ENCODE measurements at regions not wholly inside any gene's neighbourhood (a gene's known extent, or its start where the extent isn't known, plus 50 kb on each side); places are given as distances from the start of the nearest gene placed in this dataset.

GRCh38 chr10:44294726-44295412, 90.0 kb downstream of the CXCL12 start:
- ATAC-seq, result no peak
- peaks cover 22% of the 10 kb centered on the region for H3K27me3 Mint-ChIP-seq
- no peak for DNase-seq
- CTCF ChIA-PET, result no interaction called here
- H3K9me3 Mint-ChIP-seq (ENCODE audit: low read depth), result no peaks in the 10 kb centered on the region
- H3K36me3 Mint-ChIP-seq, result no peaks in the 10 kb centered on the region
- H3K4me3 Mint-ChIP-seq, result no peak overlapping the region
- H3K27ac Mint-ChIP-seq, result no peak overlapping the region
- H3K4me1 Mint-ChIP-seq, result no peaks in the 10 kb centered on the region

DNA sequence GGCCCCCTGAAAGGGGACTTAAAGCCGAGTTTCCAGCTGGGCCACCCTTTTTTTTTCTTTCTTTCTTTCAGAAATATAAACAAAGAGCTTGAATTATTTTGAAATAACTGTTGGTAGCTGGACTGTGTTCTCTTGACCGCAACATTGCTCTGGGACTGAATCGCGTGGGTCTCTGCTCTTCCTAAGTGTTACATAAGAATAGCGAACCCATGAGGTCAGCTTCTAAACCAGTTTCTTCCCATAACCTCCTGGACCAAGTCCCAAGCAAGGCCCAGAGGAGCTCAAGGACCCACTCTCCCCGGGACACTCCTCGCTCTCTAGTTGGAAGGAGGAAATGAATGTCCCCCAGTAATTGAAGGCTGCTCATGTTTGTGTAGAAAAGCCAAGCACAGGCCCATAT, 91.1 kb downstream of the CXCL12 start:
- H3K9me3 Mint-ChIP-seq (ENCODE audit: low read depth), result no peaks in the 10 kb centered on the region
- CTCF ChIA-PET, result no interaction called here
- ATAC-seq (no peak), DNase-seq (no peak)
- no peak overlapping the region for H3K4me3 Mint-ChIP-seq
- H3K27me3 Mint-ChIP-seq, result peaks cover 27% of the 10 kb centered on the region
- no peak overlapping the region for H3K27ac Mint-ChIP-seq
- no peaks in the 10 kb centered on the region for H3K36me3 Mint-ChIP-seq
- H3K4me1 Mint-ChIP-seq, result no peaks in the 10 kb centered on the region

DNA sequence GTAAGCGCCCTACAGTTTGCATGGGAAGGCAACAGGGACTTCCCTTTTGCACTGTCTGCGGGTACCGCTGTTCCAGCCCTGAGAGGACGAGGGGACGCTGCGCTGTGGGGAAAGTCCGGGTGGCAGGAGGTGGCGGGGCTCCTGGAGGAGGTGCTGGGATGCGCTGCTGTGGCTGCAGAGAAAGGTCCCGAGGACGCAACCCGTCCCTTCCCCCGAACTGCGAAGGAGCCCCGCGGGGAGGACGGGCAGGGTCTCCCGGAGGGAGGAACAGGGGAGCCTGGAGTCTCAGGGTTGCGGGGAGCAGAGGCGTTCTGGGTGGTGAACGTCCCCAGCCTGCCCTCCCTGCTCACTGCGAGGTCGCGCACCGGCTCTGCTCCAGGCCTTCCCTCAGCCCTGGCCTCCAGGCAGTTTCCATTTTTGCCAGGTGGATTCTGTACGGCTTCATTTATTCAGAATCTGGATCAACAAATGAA, 91.6 kb downstream of the CXCL12 start:
- CTCF ChIA-PET, result no interaction called here

DNA sequence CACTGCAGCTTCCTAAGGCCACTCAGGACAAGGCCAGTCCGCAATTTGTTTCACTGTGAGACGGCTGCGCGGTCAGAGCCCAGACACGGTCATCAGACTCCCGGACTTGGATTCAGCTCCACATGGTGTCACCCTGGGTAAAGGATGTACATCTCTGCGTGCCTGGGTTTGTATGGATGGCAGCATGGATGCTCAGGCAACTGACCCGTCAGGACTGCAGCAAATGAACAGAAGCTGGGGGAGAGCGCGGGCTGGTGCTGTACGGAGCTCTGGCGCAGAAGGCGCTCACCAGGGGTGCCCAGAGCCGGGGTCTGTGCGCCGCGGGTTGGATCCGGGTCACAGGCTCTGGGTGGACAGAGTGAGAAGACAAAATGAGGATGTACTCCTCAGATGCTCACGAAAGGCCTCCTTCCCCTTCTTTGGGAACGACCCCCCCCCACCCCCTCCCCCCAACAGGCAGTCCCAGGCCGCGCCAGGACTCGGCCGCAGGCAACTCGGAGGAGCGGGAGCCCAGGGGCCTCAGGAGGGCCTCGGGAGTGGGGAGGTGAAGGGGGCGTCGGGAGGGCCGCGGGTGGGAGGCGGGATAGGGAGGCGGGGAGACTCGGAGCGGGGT, 92.4 kb downstream of the CXCL12 start:
- Mint-ChIP-seq H3K27me3 (peaks cover 30% of the 10 kb centered on the region), H3K9me3 (ENCODE audit: low read depth) (no peaks in the 10 kb centered on the region)
- ATAC-seq, result no peak

More for the DNA sequence above, 91.6 kb downstream of the CXCL12 start:
- Mint-ChIP-seq H3K9me3 (ENCODE audit: low read depth) (no peaks in the 10 kb centered on the region), H3K4me3 (no peak overlapping the region), H3K36me3 (no peaks in the 10 kb centered on the region), H3K27ac (no peak overlapping the region), H3K27me3 (peaks cover 28% of the 10 kb centered on the region), H3K4me1 (no peaks in the 10 kb centered on the region)
- DNase-seq (no peak), ATAC-seq (no peak)

GRCh38 chr10:44291091-44291490, 93.8 kb downstream of the CXCL12 start:
- Mint-ChIP-seq H3K36me3 (no peaks in the 10 kb centered on the region), H3K4me1 (no peaks in the 10 kb centered on the region), H3K9me3 (ENCODE audit: low read depth) (no peaks in the 10 kb centered on the region), H3K27me3 (peaks cover 38% of the 10 kb centered on the region), H3K27ac (no peak overlapping the region), H3K4me3 (no peak overlapping the region)
- CTCF ChIA-PET, result no interaction called here
- DNase-seq, result no peak
- ATAC-seq, result no peak

More for the DNA sequence above, 92.4 kb downstream of the CXCL12 start:
- no peak for DNase-seq
- no peak overlapping the region for H3K4me3 Mint-ChIP-seq
- CTCF ChIA-PET, result no interaction called here
- H3K36me3 Mint-ChIP-seq, result no peaks in the 10 kb centered on the region
- H3K27ac Mint-ChIP-seq, result no peak overlapping the region
- no peaks in the 10 kb centered on the region for H3K4me1 Mint-ChIP-seq

GRCh38 chr10:44289125-44289524, 95.8 kb downstream of the CXCL12 start:
- CTCF ChIA-PET, result no interaction called here
- ATAC-seq (no peak), DNase-seq (no peak)
- Mint-ChIP-seq H3K9me3 (ENCODE audit: low read depth) (no peaks in the 10 kb centered on the region), H3K4me3 (no peak overlapping the region), H3K36me3 (no peaks in the 10 kb centered on the region), H3K4me1 (no peaks in the 10 kb centered on the region), H3K27ac (no peak overlapping the region), H3K27me3 (peaks cover 41% of the 10 kb centered on the region)

GRCh38 chr10:44287408-44287807, 97.5 kb downstream of the CXCL12 start:
- H3K27me3 Mint-ChIP-seq, result peaks cover 34% of the 10 kb centered on the region
- CTCF ChIA-PET, result no interaction called here
- H3K9me3 Mint-ChIP-seq (ENCODE audit: low read depth), result no peaks in the 10 kb centered on the region
- no peaks in the 10 kb centered on the region for H3K36me3 Mint-ChIP-seq
- H3K27ac Mint-ChIP-seq, result no peak overlapping the region
- H3K4me1 Mint-ChIP-seq, result no peaks in the 10 kb centered on the region
- H3K4me3 Mint-ChIP-seq, result no peak overlapping the region
- DNase-seq (no peak), ATAC-seq (no peak)

GRCh38 chr10:44284198-44285084, 100.5 kb downstream of the CXCL12 start:
- no peak overlapping the region for H3K4me3 Mint-ChIP-seq
- H3K36me3 Mint-ChIP-seq, result no peaks in the 10 kb centered on the region
- peaks cover 15% of the 10 kb centered on the region for H3K27me3 Mint-ChIP-seq
- no peaks in the 10 kb centered on the region for H3K9me3 Mint-ChIP-seq (ENCODE audit: low read depth)
- no peak for DNase-seq
- H3K4me1 Mint-ChIP-seq, result no peaks in the 10 kb centered on the region
- ATAC-seq, result no peak
- no peak overlapping the region for H3K27ac Mint-ChIP-seq
- CTCF ChIA-PET, result no interaction called here

GRCh38 chr10:44282626-44283300, 102.1 kb downstream of the CXCL12 start:
- Mint-ChIP-seq H3K27ac (no peak overlapping the region), H3K4me3 (no peak overlapping the region), H3K36me3 (no peaks in the 10 kb centered on the region), H3K27me3 (peaks cover 11% of the 10 kb centered on the region), H3K4me1 (no peaks in the 10 kb centered on the region), H3K9me3 (ENCODE audit: low read depth) (no peaks in the 10 kb centered on the region)
- CTCF ChIA-PET, result no interaction called here
- no peak for DNase-seq
- ATAC-seq, result no peak

DNA sequence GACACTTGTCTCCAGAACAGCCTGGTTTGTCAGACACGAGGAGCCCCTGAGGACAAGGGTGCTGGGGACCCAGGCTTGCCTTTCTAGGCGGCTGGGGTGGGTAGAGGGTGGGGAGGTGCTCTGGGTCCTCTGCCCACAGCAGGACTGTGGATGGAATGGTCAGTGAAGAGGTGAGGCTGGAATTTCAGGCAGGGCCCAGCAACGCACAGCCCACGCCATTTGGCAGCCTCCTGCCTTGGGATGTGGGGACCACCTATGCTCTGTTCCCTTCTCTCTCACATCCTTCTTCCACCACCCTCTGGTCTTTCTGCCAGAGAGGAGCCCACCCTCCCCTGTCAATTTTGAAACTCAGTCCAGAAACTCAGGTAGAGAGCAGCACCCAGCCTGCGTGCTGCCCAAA, 103.2 kb downstream of the CXCL12 start:
- Mint-ChIP-seq H3K27me3 (peaks cover 7% of the 10 kb centered on the region), H3K27ac (no peak overlapping the region), H3K4me3 (no peak overlapping the region), H3K4me1 (no peaks in the 10 kb centered on the region), H3K36me3 (no peaks in the 10 kb centered on the region), H3K9me3 (ENCODE audit: low read depth) (no peaks in the 10 kb centered on the region)
- CTCF ChIA-PET, result no interaction called here
- ATAC-seq, result no peak
- no peak for DNase-seq

GRCh38 chr10:44281089-44281613, 103.7 kb downstream of the CXCL12 start:
- no peaks in the 10 kb centered on the region for H3K4me1 Mint-ChIP-seq
- no peak overlapping the region for H3K4me3 Mint-ChIP-seq
- ATAC-seq (no peak), DNase-seq (no peak)
- H3K36me3 Mint-ChIP-seq, result no peaks in the 10 kb centered on the region
- no peaks in the 10 kb centered on the region for H3K9me3 Mint-ChIP-seq (ENCODE audit: low read depth)
- CTCF ChIA-PET, result no interaction called here
- H3K27ac Mint-ChIP-seq, result no peak overlapping the region
- H3K27me3 Mint-ChIP-seq, result peaks cover 3% of the 10 kb centered on the region

DNA sequence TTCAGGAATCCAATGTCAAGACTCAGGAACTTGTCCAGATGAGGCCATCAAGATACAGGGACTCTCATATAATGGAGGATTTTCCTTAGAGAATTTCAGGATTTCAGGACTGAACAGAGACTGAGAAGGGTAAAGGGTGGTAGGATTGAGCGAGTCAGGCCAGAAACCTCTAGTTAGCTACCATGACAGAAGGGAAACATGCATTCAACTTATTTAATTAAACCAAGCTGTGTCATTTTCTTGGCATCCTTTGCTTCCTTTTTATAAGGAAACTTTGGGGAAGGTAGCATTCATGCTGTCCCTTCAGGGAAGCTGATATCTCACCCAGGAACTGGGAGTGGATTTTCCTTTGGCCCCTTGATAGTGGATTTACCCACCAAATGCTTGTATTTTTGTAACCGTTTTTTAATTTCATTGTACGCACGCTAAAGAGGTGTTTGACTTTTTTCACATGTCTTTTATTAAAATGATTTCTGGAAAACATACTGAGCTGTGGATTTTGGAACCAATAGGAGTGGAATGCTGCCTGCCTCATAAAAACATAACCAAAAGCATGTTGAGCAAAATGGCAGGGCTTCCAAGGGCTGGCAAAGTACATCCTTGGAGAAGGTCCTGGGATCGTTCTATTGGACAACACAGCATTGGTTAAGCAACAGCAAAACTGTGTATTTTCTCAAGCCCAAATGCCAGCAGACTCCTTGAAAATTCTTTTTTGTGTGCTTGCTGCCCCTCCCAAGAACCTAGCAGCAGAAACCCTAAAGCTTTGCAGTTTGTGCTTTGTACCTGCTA, 104.5 kb downstream of the CXCL12 start:
- H3K36me3 Mint-ChIP-seq, result no peaks in the 10 kb centered on the region
- CTCF ChIA-PET, result no interaction called here
- H3K27ac Mint-ChIP-seq, result no peak overlapping the region
- DNase-seq (no peak), ATAC-seq (no peak)
- H3K4me3 Mint-ChIP-seq, result no peak overlapping the region
- H3K4me1 Mint-ChIP-seq, result no peaks in the 10 kb centered on the region
- H3K27me3 Mint-ChIP-seq, result no peaks in the 10 kb centered on the region
- H3K9me3 Mint-ChIP-seq (ENCODE audit: low read depth), result no peaks in the 10 kb centered on the region
